HFF-Myc (cell line): ENCODE measurements at regions not wholly inside any gene's neighbourhood (a gene's known extent, or its start where the extent isn't known, plus 50 kb on each side); places are given as distances from the start of the nearest gene placed in this dataset.

Experiments used
- DNase-seq: peaks from one replicate; pipeline ENCODE4 v3.0.0-alpha.2; 2011; ENCODE audit warnings: low read depth; ENCODE audit errors: extremely low read depth
- H3K4me3 ChIP-seq: replicated peaks from 2 replicates; pipeline ENCODE4 v1.5.1; 2011; ENCODE audit warnings: low read depth, mild to moderate bottlenecking, control low read depth, low read length
- CTCF ChIP-seq: IDR thresholded peaks from 2 replicates; pipeline ENCODE4 v1.5.1; 2012; ENCODE audit warnings: mild to moderate bottlenecking, low read depth, low read length, control low read depth; ENCODE audit errors: missing control alignments

GRCh38 chr4:136575146-136575545, 957.1 kb downstream of the PCDH18 start:
- DNase-seq = no peak
- TF ChIP-seq CTCF = no peak
- H3K4me3 ChIP-seq = no peak overlapping the region

- no peak for TF ChIP-seq CTCF
- no peak overlapping the region for H3K4me3 ChIP-seq
- no peak for DNase-seq
These were observed 958.8 kb downstream of the PCDH18 start for GRCh38 chr4:136573460-136573859.

- no peak for DNase-seq
- H3K4me3 ChIP-seq = no peak overlapping the region
- TF ChIP-seq CTCF = no peak
These were observed 961.0 kb downstream of the PCDH18 start for GRCh38 chr4:136571315-136571714.

GRCh38 chr4:136562834-136563233, 969.5 kb downstream of the PCDH18 start:
- H3K4me3 ChIP-seq = no peak overlapping the region
- no peak for TF ChIP-seq CTCF
- DNase-seq = no peak

GRCh38 chr4:136558940-136559494, 973.3 kb downstream of the PCDH18 start:
- TF ChIP-seq CTCF = no peak
- no peak for DNase-seq
- H3K4me3 ChIP-seq = no peak overlapping the region

- TF ChIP-seq CTCF = no peak
- DNase-seq = no peak
- H3K4me3 ChIP-seq = no peak overlapping the region
These were observed 974.9 kb downstream of the PCDH18 start for GRCh38 chr4:136557396-136557795.

GRCh38 chr4:136554033-136554432, 978.3 kb downstream of the PCDH18 start:
- DNase-seq = no peak

More at GRCh38 chr4:136554033-136554432, 978.3 kb downstream of the PCDH18 start:
- no peak overlapping the region for H3K4me3 ChIP-seq
- TF ChIP-seq CTCF = no peak
